Omental fat pad (tissue), 3 donors: ENCODE measurements at regions not wholly inside any gene's neighbourhood (a gene's known extent, or its start where the extent isn't known, plus 50 kb on each side); places are given as distances from the start of the nearest gene placed in this dataset.
"Not testable (repeated sequence)": the region's sequence is repeated elsewhere in the genome, so short reads cannot be mapped to it uniquely, and the experiment has no call there.

ENCODE experiments used
- ATAC-seq: fragments of 150-250 bp; one replicate; pipeline ENCODE4 v1.9.1; 2016; ENCODE audit warnings: mild to moderate bottlenecking, moderate library complexity; ENCODE audit not compliant: low FRiP score
- DNase-seq: peaks from one replicate; pipeline ENCODE4 v3.0.0-alpha.2; 2019; ENCODE audit warnings: low spot score
- CTCF ChIP-seq, 3 donors: fragments of 450-650 bp; IDR thresholded peaks; one replicate each; pipeline ENCODE4 v1.5.1; 2016 to 2017; ENCODE audit warnings: antibody characterized with exemption in 3 of 3, mild to moderate bottlenecking in 3 of 3, moderate library complexity in 2 of 3

GRCh38 chr9:12305211-12305610 lies 388.0 kb upstream of the TYRP1 start:
- no peak for TF ChIP-seq CTCF (IDR thresholded peaks at IDR 0.05)

GRCh38 chr9:12314589-12314988 lies 378.6 kb upstream of the TYRP1 start:
- ATAC-seq, result no peak
- no peak for TF ChIP-seq CTCF (IDR thresholded peaks at IDR 0.05)
- no peak for DNase-seq

More at GRCh38 chr9:12305211-12305610, 388.0 kb upstream of the TYRP1 start:
- no peak for ATAC-seq
- no peak for DNase-seq

GRCh38 chr9:12318732-12319685 lies 374.2 kb upstream of the TYRP1 start:
- ATAC-seq (no peak), DNase-seq (no peak)
- no peak for TF ChIP-seq CTCF (IDR thresholded peaks at IDR 0.05)

- ATAC-seq (no peak), DNase-seq (no peak)
- no peak for TF ChIP-seq CTCF (IDR thresholded peaks at IDR 0.05)
These were observed 363.6 kb upstream of the TYRP1 start for GRCh38 chr9:12329623-12329985.

- not testable (repeated sequence) for DNase-seq, ATAC-seq
These were observed 359.2 kb upstream of the TYRP1 start for GRCh38 chr9:12333966-12334365.

GRCh38 chr9:12350775-12351174 lies 342.4 kb upstream of the TYRP1 start:
- TF ChIP-seq CTCF (IDR thresholded peaks at IDR 0.05), result no peak
- ATAC-seq (no peak), DNase-seq (no peak)

GRCh38 chr9:12351293-12352044 lies 341.7 kb upstream of the TYRP1 start:
- DNase-seq (no peak), ATAC-seq (no peak)
- TF ChIP-seq CTCF (IDR thresholded peaks at IDR 0.05), result no peak
